IMR-90 (cell line): ENCODE measurements at regions not wholly inside any gene's neighbourhood (a gene's known extent, or its start where the extent isn't known, plus 50 kb on each side); places are given as distances from the start of the nearest gene placed in this dataset.

Source experiments
- ATAC-seq: fragments of 200-7000 bp; cut with Tn5 transposase; 2 replicates; pipeline ENCODE4 v1.9.1; 2020; ENCODE audit warnings: low read depth, mild to moderate bottlenecking, moderate library complexity
- BruUV-seq: library from RNA; stranded (reverse); fragments of 400-500 nt; replicated peaks from 2 replicates; lab custom pipeline; 2021; lab: Mats Ljungman, UMichigan
- CTCF ChIA-PET: fragments of 300-600 bp; formaldehyde crosslinking; extraction: SDS; loops from one replicate; lab custom pipeline; 2021; ENCODE audit warnings: antibody characterized with exemption; lab: Yijun Ruan, JAX
- POLR2A ChIA-PET: fragments of 300-600 bp; sonication (Branson Sonifier 250); formaldehyde crosslinking; loops from one replicate; lab custom pipeline; 2022; ENCODE audit warnings: antibody characterized with exemption; ENCODE audit not compliant: unreplicated experiment; lab: Charles Lee
- DNase-seq: peaks from one replicate; pipeline ENCODE4 v3.0.0; 2013
- H2AFZ ChIP-seq: replicated peaks from 2 replicates; pipeline ENCODE3; 2013; ENCODE audit warnings: low read length, mild to moderate bottlenecking; ENCODE audit not compliant: poor library complexity
- H2AK5ac ChIP-seq: 2 replicates; pipeline ENCODE4 v1.6.1; 2013; ENCODE audit warnings: low read depth, low read length, inconsistent platforms
- H2AK9ac ChIP-seq: replicated peaks from 2 replicates; pipeline ENCODE3; 2013; ENCODE audit warnings: mild to moderate bottlenecking, low read depth, low read length, moderate library complexity; ENCODE audit not compliant: poor library complexity
- H2BK120ac ChIP-seq: 2 replicates; pipeline ENCODE4 v1.6.1; 2013; ENCODE audit warnings: low read depth, low read length, inconsistent platforms
- H2BK15ac ChIP-seq: 3 replicates; pipeline ENCODE4 v1.6.1; 2013; ENCODE audit warnings: low read depth, low read length, inconsistent platforms
- H2BK20ac ChIP-seq: 2 replicates; pipeline ENCODE4 v1.6.1; 2013; ENCODE audit warnings: low read depth, mild to moderate bottlenecking, inconsistent platforms, low read length, moderate library complexity
- H2BK5ac ChIP-seq: 2 replicates; pipeline ENCODE4 v1.6.1; 2013; ENCODE audit warnings: mild to moderate bottlenecking, low read depth, low read length, inconsistent platforms; ENCODE audit not compliant: poor library complexity, severe bottlenecking
- H3K14ac ChIP-seq: replicated peaks from 2 replicates; pipeline ENCODE4 v1.6.1; 2013; ENCODE audit warnings: low read depth, low read length, inconsistent platforms
- H3K18ac ChIP-seq: 2 replicates; pipeline ENCODE4 v1.6.1; 2013; ENCODE audit warnings: low read depth, low read length, control low read depth
- H3K23ac ChIP-seq: 2 replicates; pipeline ENCODE4 v1.6.1; 2013; ENCODE audit warnings: low read depth, low read length, inconsistent platforms
- H3K27ac ChIP-seq: 2 replicates; pipeline ENCODE4 v1.5.1; 2013; ENCODE audit warnings: mild to moderate bottlenecking, control low read depth, low read length; ENCODE audit not compliant: insufficient read depth
- H3K27me3 ChIP-seq: 2 replicates; pipeline ENCODE4 v1.6.1; 2013; ENCODE audit warnings: low read length; ENCODE audit not compliant: control insufficient read depth, insufficient read depth
- H3K36me3 ChIP-seq: 2 replicates; pipeline ENCODE4 v1.6.1; 2013; ENCODE audit warnings: low read length, mixed read lengths; ENCODE audit not compliant: control insufficient read depth, insufficient read depth
- H3K4ac ChIP-seq: 2 replicates; pipeline ENCODE4 v1.6.1; 2013; ENCODE audit warnings: low read depth, low read length, inconsistent platforms
- H3K4me1 ChIP-seq: 2 replicates; pipeline ENCODE4 v1.6.1; 2013; ENCODE audit warnings: low read length, mixed read lengths; ENCODE audit not compliant: control insufficient read depth, insufficient read depth
- H3K4me2 ChIP-seq: 2 replicates; pipeline ENCODE4 v1.6.1; 2013; ENCODE audit warnings: low read depth, mild to moderate bottlenecking, control low read depth, low read length, moderate library complexity
- H3K4me3 ChIP-seq: 2 replicates; pipeline ENCODE4 v1.5.1; 2013; ENCODE audit warnings: low read depth, mild to moderate bottlenecking, control low read depth, low read length, moderate library complexity; ENCODE audit not compliant: insufficient read depth
- H3K56ac ChIP-seq: 2 replicates; pipeline ENCODE4 v1.6.1; 2013; ENCODE audit warnings: low read length, inconsistent platforms; ENCODE audit not compliant: insufficient read depth; ENCODE audit errors: extremely low read depth
- H3K79me1 ChIP-seq, 2 experiments: 2 replicates each; pipeline ENCODE4 v1.6.1; 2013; ENCODE audit warnings: low read length in 2 of 2, inconsistent platforms in 1 of 2, low read depth in 1 of 2
- H3K9ac ChIP-seq: 2 replicates; pipeline ENCODE4 v1.6.1; 2013; ENCODE audit warnings: low read depth, low read length, control low read depth
- H3K9me1 ChIP-seq: 2 replicates; pipeline ENCODE4 v1.6.1; 2013; ENCODE audit warnings: low read length, inconsistent platforms; ENCODE audit not compliant: insufficient read depth
- H3K9me3 ChIP-seq: 2 replicates; pipeline ENCODE4 v1.6.1; 2013; ENCODE audit warnings: low read length; ENCODE audit not compliant: control insufficient read depth, insufficient read depth
- H4K20me1 ChIP-seq: 2 replicates; pipeline ENCODE4 v1.6.1; 2013; ENCODE audit warnings: low read length, inconsistent platforms; ENCODE audit not compliant: insufficient read depth
- H4K5ac ChIP-seq: 2 replicates; pipeline ENCODE4 v1.6.1; 2013; ENCODE audit warnings: mild to moderate bottlenecking, low read depth, low read length, control low read depth
- H4K8ac ChIP-seq, 2 experiments: 2 replicates each; pipeline ENCODE4 v1.6.1; 2013; ENCODE audit warnings: low read depth in 2 of 2, low read length in 2 of 2, control low read depth in 1 of 2, inconsistent platforms in 1 of 2
- H4K91ac ChIP-seq: 2 replicates; pipeline ENCODE4 v1.6.1; 2013; ENCODE audit warnings: low read depth, low read length, inconsistent platforms; ENCODE audit not compliant: insufficient read depth
- BHLHE40 ChIP-seq: fragments of 150-350 bp; IDR thresholded peaks from 2 replicates; pipeline ENCODE4 v1.6.1; 2016; ENCODE audit warnings: mild to moderate bottlenecking, low read depth, low read length
- CEBPB ChIP-seq: IDR thresholded peaks from 2 replicates; pipeline ENCODE4 v1.6.1; 2012; ENCODE audit warnings: low read depth, low read length, improper control_type of control experiment
- CHD1 ChIP-seq: IDR thresholded peaks from 2 replicates; pipeline ENCODE4 v1.6.1; 2012; ENCODE audit warnings: low read depth, low read length, improper control_type of control experiment
- ELK1 ChIP-seq: fragments of 150-350 bp; IDR thresholded peaks from 2 replicates; pipeline ENCODE4 v1.6.1; 2016; ENCODE audit warnings: low read depth, mild to moderate bottlenecking, low read length, moderate library complexity, borderline replicate concordance
- FOS ChIP-seq: fragments of 150-350 bp; IDR thresholded peaks from 2 replicates; pipeline ENCODE4 v1.6.1; 2016; ENCODE audit warnings: low read depth, low read length
- MAFK ChIP-seq: IDR thresholded peaks from 2 replicates; pipeline ENCODE4 v1.6.1; 2012; ENCODE audit warnings: low read depth, low read length, improper control_type of control experiment
- MAZ ChIP-seq: IDR thresholded peaks from 2 replicates; pipeline ENCODE4 v1.6.1; 2012; ENCODE audit warnings: low read depth, mild to moderate bottlenecking, low read length, improper control_type of control experiment, moderate library complexity, borderline replicate concordance
- MXI1 ChIP-seq: IDR thresholded peaks from 2 replicates; pipeline ENCODE4 v1.6.1; 2012; ENCODE audit warnings: low read depth, mild to moderate bottlenecking, low read length, moderate library complexity, borderline replicate concordance
- NFE2L2 ChIP-seq: fragments of 150-350 bp; IDR thresholded peaks from 2 replicates; pipeline ENCODE4 v1.6.1; 2016; ENCODE audit warnings: low read depth, mild to moderate bottlenecking, low read length
- POLR2A ChIP-seq: IDR thresholded peaks from 2 replicates; pipeline ENCODE4 v1.6.1; 2012; ENCODE audit warnings: mild to moderate bottlenecking, low read depth, low read length
- RAD21 ChIP-seq: IDR thresholded peaks from 2 replicates; pipeline ENCODE4 v1.6.1; 2012; ENCODE audit warnings: low read length, improper control_type of control experiment
- RCOR1 ChIP-seq: IDR thresholded peaks from 2 replicates; pipeline ENCODE4 v1.6.1; 2012; ENCODE audit warnings: mild to moderate bottlenecking, low read length, improper control_type of control experiment; ENCODE audit not compliant: insufficient replicate concordance
- RFX5 ChIP-seq: IDR thresholded peaks from 2 replicates; pipeline ENCODE4 v1.8.0; 2012; ENCODE audit warnings: low read depth, mild to moderate bottlenecking, low read length, moderate library complexity
- SMC3 ChIP-seq: fragments of 150-350 bp; IDR thresholded peaks from 2 replicates; pipeline ENCODE4 v1.6.1; 2016; ENCODE audit warnings: low read depth, mild to moderate bottlenecking, antibody characterized with exemption, low read length, moderate library complexity
- USF2 ChIP-seq: fragments of 150-350 bp; IDR thresholded peaks from 2 replicates; pipeline ENCODE4 v1.6.1; 2017; ENCODE audit warnings: mild to moderate bottlenecking, antibody characterized with exemption, low read length, low read depth
- WGBS, 2 experiments: methylation state at CpG; one replicate each; pipeline versions ENCODE4 v1.1.5 to v1.1.7; 2013; ENCODE audit warnings: missing lambda C conversion rate in 2 of 2; ENCODE audit not compliant: insufficient read length in 1 of 2; ENCODE audit errors: extremely low coverage in 2 of 2; 5-methylcytosine and 5-hydroxymethylcytosine counted together
- dilution Hi-C: fragments of 300-500 bp; cut with HindIII; formaldehyde crosslinking; loops from one replicate; pipeline ENCODE4 v1.14.3; 2018; ENCODE audit warnings: low sequenced_read_pairs; ENCODE audit not compliant: unreplicated experiment
- in situ Hi-C: fragments of 300-500 bp; cut with MboI; formaldehyde crosslinking; loops from 3 replicates; pipeline ENCODE4 v1.14.3; 2019; ENCODE audit warnings: low sequenced_read_pairs, inconsistent platforms, mixed read lengths
- intact Hi-C: fragments of 100-400 bp; cut with micrococcal nuclease; formaldehyde crosslinking; loops from 2 replicates; pipeline ENCODE4 v1.10.0; 2022

GRCh38 chr6:100118301-100118700 lies 124.3 kb upstream of the MCHR2 start:
- H2BK15ac ChIP-seq, result no peak overlapping the region
- no peak overlapping the region for H3K9ac ChIP-seq
- H4K8ac ChIP-seq, result no peak overlapping the region
- H3K9me3 ChIP-seq, result no peaks in the 10 kb centered on the region
- H3K14ac ChIP-seq, result no peak overlapping the region
- ChIA-PET CTCF (interaction anchor here (0.9 kb wide), 1 partner anchor 362 kb away, joined by 4 read pairs; no protein-coding TSS in a partner anchor), POLR2A (no interaction called here)
- H2BK20ac ChIP-seq, result no peak overlapping the region
- no peak overlapping the region for H4K5ac ChIP-seq
- no peak overlapping the region for H4K91ac ChIP-seq
- TF ChIP-seq NFE2L2 (no peak), FOS (no peak), MAZ (no peak), BHLHE40 (no peak), CEBPB (no peak), CHD1 (no peak), RAD21 (no peak), RCOR1 (no peak), MAFK (no peak), RFX5 (no peak), USF2 (no peak), SMC3 (no peak), POLR2A (no peak), ELK1 (no peak), MXI1 (no peak)
- no peak overlapping the region for H3K18ac ChIP-seq
- no peaks in the 10 kb centered on the region; the same call in 1 of the 2 replicates for H3K4me1 ChIP-seq
- H2AK5ac ChIP-seq, result no peak overlapping the region
- no peak overlapping the region for H3K27ac ChIP-seq
- H3K4ac ChIP-seq, result no peak overlapping the region
- no peak overlapping the region for H2BK120ac ChIP-seq
- H2AK9ac ChIP-seq, result no peak overlapping the region
- intact Hi-C loops, result loop anchor here (5.0 to 10.0 kb wide), 2 partner anchors 116 to 609 kb away; no protein-coding TSS in a partner anchor
- ATAC-seq (no peak), DNase-seq (no peak)
- WGBS, 2 experiments, result no CpG with 5 or more reads among the region's 2 CpGs
- no peak overlapping the region for H2BK5ac ChIP-seq
- H3K4me3 ChIP-seq, result no peak overlapping the region
- no peaks in the 10 kb centered on the region for H4K20me1 ChIP-seq
- H3K4me2 ChIP-seq, result no peak overlapping the region
- H3K36me3 ChIP-seq, result no peaks in the 10 kb centered on the region
- BruUV-seq, result no TSS peak
- dilution Hi-C loops, result loop anchor here (25.0 kb wide), 2 partner anchors 344 to 519 kb away; partner anchors contain the start of gene SIM1
- H3K9me1 ChIP-seq, result no peaks in the 10 kb centered on the region; the same call in 1 of the 2 replicates
- no peak overlapping the region for H2AFZ ChIP-seq
- H3K27me3 ChIP-seq, result peaks cover 41% of the 10 kb centered on the region
- no peak overlapping the region for H3K56ac ChIP-seq
- no peaks in the 10 kb centered on the region for H3K79me1 ChIP-seq
- no peak overlapping the region for H3K23ac ChIP-seq
- in situ Hi-C loops, result loop anchor here (10.0 kb wide), 1 partner anchor 546 kb away; no protein-coding TSS in a partner anchor
